GM21576 (cell line): ENCODE measurements at regions not wholly inside any gene's neighbourhood (a gene's known extent, or its start where the extent isn't known, plus 50 kb on each side); places are given as distances from the start of the nearest gene placed in this dataset.

Experiments
- ATAC-seq: cut with Tn5 transposase; IDR thresholded peaks from one replicate; pipeline ENCODE4 v1.9.1; 2021; ENCODE audit warnings: mild to moderate bottlenecking, moderate library complexity; ENCODE audit not compliant: unreplicated experiment

DNA sequence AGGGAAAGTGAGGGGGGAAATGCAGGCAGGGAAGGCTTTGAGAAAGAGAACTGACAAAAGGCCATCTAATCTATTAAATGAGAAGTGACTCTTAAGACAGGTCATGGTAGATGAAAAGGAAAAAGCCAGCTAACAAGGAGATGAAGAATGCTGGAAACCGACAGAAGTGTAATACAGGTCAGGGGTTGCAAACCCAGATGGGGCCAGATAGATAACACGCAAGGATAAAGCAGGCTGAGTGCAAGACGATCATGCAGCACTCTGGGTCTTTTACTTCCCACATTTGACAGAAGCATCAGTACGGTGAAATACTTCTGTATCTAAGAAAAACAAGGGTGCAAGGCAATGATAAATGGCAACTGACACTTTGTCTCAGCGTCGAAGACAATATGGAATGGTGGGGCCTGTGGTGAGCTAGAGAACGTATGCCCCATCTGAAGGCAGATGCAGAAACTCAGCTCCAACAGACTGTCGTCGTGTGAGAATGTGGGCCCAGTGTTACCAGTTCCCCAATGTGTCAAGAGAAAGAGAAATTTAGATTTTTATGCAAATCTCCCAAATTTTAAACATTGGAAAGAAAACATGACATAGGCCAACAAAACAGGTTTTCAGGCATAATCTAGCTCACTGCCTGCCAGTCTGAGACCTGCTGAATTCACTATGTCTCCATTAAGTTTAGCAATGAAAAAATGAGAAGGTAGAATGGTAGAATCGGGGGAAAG is 187.4 kb downstream of the PHLDA1 start:
- no peak for ATAC-seq

DNA sequence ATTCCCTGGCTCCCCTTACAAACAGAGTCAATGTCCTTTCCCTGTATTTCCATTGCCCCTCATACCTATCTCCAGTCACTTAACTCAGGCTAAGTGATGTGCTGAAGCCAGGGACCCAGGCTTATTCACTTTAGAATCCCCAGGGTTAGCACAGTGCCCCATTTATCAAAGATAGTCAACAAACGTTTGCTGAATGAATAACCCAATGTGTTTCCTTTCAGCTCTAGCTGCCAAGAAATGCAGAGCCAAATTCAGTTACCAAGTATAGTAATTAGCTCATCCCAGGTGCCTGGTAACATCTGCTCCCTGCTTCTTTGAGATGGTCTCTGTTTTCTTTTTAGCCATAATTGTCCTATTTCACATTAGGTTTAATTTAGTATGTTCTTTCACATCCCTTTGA is 189.5 kb downstream of the PHLDA1 start:
- no peak for ATAC-seq

DNA sequence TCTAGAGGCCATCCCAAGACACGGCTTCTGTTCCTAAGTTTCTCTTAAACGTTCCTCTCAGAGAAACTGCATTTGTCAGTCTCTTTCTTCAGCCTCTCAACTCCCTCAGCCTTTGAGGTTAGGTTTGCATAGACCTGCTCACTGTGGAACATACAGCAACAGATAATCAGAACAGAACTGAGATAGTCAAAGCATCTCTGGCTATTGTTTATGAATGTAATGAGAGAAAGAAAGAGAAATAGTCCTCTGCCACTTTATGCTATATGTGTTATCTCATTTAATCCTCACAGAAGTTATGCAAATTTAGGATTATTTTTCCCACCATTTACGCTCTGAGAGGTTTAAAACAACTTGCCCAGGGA is 190.6 kb downstream of the PHLDA1 start:
- ATAC-seq = no peak

DNA sequence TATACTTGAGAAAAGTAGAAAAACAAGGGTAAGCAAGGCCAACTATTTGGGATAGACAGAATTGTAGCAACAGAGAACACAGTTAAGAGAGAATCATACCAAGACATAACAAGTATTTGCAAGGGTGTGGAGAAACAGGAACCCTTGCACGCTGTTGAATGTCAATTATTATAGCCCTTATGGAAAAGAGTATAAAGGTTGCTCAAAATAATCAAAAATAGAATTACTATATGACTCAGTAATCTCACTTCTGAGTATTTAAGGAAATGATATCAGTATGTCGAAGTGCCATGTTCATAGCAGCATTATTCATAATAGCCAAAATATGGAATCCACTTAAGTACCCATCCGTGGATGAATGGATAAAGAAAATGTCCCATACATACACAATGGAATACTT is 193.3 kb downstream of the PHLDA1 start:
- ATAC-seq = no peak

DNA sequence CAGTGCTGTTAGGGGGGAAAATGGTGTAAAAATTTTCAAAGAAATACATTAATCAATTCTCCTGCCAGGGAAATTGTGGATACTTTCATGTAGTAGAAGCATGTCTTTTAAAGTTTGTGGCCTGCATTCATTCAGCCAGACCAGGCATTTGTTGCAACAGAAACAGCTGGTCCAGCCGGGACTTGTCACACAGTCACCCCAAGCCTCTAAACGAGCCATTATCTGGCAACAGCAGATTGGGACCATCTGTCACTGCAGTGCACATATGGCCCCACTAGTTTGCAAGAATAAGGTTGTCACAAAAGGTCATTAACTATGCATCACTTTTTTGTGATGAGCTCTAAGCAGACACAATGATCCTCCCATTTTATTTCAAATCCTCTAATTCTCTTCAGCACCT is 193.9 kb downstream of the PHLDA1 start:
- ATAC-seq = no peak

DNA sequence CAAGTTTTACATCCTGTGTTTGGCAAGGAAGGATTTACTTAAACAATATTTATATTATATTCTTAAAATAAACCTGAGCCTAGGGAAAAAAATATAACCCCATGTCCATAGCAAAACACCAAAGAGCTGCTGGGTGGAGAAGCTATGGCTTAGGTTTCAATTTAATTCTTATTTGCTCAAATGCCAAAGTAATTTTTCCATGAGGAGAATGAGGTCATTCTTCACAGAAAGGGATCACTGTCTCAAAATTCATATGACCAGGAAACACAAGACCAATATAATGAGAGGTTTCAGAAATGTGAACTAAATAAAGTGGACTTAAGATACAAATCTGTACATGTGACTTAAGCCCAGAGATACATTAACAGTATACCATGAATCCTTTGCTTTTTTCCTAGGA is 195.0 kb downstream of the PHLDA1 start:
- ATAC-seq = no peak

DNA sequence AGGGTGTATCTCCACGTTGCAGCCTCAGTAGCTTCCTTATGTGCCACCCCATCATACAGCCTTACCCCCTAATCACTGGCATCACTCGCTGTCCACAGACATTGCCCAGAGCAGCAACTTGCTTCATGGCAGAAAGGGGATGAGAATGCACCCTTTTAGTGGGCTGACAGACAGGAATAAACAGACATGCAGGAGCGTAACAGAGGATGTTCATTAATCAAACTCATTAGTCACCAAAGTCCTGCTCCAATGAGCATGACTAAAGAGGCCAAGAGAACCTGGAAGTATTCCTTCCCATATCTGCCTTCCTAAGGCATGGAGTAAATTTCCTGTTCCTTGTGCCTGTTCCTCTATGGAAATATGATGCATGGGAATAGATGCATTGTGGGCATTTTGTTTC is 197.0 kb downstream of the PHLDA1 start:
- ATAC-seq = no peak

DNA sequence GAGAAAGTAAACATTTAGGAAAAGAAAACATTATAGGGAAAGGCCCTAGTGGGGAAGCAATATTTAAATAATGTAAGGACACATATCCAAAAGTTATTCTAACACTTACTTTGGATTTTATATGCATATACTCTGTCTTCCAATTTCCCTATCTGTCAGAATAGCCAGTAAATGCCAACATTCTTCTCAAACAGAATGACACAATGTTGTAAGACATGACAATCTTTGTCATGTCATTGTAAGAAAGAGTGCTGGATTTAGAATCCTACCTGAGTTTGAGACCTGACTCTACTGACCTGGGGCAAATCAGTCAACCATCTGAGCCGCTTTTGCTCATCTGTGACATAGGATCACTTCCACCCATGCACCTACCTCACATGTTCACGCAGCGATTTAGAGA is 198.3 kb downstream of the PHLDA1 start:
- ATAC-seq = no peak

DNA sequence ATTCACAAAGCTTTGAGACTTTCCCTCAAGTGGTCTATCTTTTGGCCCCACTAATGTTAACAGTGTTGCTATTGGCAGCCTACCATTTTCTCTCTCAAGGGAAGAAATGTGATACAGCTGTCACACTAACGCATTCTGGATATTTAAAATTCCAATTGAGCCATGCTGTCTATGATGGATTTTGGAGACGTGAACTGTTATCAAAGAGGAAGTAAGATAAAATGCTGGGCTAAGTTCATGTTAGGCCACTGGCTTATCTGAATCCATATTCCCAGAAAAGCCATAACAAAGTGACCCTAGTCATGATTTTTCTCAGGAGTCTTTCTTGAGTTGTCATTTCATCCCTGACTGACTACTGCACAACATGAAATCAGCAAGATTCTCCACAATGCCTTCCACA is 200.2 kb downstream of the PHLDA1 start:
- ATAC-seq = no peak

DNA sequence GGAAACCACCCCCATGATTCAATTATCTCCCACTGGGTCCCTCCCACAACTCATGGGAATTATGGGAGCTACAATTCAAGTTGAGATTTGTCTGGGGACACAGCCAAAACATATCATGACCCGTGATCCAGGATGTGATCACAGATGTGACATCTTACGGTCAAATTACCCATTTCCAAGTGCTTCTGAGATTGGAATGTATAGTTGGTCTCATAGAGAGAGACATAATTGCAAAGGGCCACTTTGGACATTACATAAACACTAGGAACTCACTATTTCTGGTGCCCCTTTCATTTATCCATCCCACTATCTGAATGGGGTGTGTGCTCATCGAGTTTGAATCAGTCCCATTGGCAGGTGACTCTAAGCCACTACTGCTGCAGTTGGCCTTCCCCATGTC is 204.5 kb downstream of the PHLDA1 start:
- no peak for ATAC-seq

DNA sequence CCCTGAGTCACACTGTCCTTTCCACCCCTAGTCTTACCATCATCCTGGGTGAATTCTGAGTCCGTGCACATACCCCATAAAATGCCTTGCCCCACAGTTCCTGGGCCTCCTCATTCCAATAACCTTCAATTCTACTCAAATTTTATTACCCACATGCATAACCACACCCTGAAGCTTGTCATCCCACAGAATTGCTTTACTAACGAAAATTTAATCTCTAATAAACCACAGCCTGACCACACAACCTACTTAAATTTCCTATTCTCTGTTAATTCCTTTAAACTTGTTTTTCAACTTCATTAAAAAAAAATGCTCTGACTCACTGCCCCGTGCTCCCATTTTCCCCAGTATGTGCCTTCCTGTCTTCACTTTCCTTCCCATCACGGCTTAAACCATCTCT is 205.9 kb downstream of the PHLDA1 start:
- no peak for ATAC-seq

DNA sequence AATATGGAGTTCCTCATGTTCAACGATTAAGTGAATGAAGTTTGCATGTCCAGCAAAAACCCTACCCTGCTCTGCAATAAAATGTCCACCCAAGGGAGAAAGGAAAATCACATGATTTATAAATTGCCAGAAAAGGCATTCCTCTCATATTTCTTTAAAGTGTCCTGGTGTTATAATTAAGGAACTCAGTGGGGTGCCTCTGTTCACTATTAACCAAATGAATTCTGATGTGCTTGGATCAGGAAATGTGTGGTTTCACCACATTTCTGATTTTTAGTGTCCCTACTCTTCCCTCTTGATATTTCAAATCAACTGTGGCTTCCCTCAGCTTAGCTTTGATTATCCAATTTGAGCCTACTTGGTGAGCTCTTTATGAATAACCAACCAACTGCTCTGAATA is 208.1 kb downstream of the PHLDA1 start:
- ATAC-seq = no peak

DNA sequence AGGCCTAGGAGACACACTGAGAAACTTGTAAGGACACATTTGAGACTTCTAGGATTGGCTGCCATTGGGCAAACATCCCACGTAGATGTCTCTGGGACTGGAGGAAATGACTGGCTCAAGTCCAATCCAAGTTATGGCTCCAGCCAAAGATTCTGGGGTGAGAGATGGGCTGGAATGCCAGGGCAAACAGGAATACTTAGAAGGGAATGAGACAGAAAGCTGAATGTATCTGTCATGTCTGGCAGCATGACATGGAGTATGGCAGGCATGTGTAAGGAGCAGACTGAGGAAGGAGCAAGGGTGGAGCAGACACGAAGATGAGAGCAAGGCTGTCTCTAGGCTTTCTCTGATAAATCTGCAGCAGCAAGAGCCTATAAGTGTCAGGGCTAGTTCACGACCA is 209.2 kb downstream of the PHLDA1 start:
- no peak for ATAC-seq

DNA sequence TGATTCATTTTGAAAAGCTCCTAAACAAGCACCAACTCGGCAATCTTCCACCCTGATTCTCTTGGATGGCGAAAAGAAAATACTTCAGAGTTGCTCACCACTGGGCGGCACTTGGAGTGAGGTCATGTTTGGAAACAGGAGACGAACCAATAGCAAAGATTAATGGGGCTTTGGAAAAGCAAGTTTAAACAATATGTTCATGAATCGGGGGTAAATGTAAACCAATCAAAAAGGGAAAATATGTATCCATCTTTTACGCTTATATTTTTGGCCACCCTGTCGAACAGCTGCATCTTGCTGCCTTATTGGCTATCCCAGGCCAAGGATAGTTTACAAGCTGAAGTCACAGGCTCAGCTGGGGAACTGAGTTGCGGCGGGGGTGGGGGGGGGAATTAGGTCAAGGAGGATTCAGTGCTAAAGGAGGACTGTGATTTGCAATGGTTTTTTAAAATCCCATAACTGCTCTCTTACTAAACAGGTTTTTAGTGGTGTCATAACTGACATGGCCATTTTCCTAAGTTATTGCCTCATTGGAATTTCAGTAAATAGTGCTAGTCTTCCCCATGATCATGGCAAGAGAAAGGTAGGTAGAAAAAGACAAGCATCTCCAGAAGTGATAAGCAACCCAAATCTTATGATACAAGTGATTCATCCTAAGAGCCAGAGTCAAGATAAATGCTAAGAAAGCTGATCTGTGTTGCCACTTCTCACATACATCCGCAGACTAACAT is 210.6 kb downstream of the PHLDA1 start:
- no peak for ATAC-seq

DNA sequence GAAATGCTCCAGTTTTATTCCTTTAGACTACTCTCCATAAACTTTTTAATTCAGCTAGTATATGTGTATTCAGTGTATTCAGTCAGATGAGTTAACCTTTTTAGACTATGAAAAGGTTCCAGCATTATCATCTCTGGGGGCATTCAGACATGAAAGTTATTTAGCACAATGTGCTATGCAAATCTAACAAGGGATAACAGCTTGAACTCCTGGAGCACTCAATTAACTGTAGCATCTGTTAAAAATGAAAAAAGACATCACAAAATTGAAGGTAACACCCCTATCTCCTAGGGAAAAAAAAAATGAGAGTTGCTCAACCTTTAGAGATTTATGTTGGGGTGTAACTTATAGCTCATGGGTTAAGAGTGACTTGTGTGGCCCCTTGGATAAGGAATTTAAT is 211.5 kb downstream of the PHLDA1 start:
- ATAC-seq = no peak

DNA sequence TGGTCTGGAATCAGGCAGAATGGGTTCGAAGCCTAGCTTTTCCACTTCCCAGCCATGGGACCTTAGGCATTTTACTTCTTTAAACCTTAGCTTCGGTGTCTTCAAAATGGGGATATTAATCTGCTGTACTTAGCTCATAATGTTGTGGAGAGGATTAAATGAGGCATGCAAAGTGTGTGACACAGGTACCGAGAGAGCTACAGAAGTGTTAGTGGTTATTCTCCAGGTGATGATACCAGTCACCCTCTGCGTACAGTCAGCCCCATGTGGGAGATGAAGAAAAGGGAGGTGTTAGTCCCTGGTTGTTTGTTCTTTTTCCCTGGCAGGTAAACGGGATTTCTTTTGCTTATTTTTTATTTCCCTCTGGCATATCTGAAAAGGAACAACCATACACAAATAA is 212.1 kb downstream of the PHLDA1 start:
- no peak for ATAC-seq

DNA sequence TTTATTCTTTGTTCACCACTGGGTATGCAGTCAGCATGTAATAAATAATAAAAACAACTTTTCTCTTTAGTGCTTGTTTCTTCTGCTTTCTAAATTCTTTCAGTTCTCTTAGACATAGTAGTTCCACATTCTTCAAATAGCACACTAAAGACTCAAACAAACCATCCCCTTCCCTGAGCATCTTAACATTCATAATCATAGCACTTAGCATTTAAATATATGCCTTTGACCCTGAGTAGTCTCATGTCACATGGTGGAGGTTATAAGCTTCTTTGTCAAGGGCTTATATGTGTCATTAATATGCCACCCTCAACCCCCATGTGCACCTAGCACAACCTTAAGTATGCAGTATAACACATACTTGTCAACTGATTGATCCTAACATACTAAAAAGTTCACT is 212.7 kb downstream of the PHLDA1 start:
- no peak for ATAC-seq

DNA sequence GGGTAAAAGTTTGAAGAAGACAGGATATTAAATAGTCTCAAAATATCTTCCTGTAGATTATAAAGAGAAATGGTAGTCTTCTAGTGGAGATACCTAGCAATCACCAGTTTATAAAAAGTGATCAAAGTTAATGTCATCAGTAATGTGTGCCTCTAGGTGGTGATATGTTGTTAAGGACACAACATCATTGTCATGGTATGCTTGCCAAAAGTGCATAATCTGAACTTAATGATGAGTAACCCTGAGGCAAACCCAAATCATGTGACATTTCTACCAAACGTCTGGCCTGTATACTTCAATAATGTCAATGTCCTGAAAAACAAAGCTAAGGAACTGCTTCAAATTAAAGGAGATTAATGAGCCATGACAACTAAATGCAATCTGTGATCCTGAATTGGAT is 214.7 kb downstream of the PHLDA1 start:
- no peak for ATAC-seq

DNA sequence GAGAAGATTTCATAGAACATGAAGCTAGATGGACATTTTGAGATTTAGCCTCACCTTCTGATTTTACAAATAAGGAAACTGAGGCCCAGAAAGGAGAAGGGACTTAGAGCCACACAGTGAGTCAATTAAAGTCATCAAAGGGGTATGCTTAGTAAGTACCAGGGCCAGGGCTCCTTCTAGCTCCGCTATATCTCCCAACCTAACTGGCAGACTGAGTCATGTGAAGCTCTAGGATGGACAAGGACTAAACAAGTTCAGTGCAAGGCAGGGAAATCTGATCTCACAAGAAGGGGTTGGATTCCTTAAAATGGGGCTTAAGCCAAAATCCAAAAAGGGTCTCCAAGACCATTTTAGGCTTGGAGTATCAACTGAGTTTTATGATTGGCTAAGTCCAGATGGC is 215.8 kb downstream of the PHLDA1 start:
- ATAC-seq = no peak

DNA sequence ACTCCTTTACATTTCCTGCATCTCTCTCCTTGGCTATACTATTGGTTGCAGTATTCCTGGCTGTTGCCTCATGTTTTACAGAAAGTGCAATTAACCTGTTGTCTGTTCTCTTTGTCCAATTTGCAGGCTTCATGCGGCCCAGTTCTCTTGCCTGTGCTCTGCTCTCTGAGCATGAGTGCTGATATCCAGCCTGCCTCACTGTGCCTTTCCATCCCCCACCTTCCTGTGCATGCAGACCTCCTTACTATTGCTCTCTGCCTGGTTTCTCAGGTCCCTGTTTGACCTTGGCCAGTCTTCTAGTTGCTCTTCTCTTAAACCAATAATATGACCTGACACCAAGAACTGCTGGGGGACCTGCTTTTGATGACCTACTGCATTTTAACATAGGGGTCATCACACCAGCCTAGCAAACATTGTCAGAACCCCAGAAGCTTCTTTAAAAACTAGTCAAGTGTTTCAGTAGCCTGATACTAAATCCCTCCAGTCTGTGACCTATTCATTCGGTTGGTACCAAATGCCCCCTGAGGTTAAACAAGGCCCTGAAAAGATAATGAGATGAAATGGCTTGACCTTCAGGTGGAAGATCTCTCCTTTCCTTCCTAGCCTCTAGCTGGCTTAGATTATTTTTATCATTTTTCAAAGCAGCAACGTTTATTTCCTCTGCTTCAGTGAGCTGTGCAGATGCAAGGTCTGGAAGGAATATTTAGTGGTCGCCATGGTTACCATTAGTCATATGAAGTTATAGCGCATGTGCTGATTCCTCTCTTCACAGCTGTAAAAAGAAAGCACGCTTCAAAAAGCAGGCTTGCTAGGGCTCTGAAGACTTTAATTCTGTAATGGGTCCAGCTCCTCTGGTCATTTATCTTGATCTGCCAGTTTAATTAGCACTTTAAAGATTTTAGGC is 216.5 kb downstream of the PHLDA1 start:
- no peak for ATAC-seq

DNA sequence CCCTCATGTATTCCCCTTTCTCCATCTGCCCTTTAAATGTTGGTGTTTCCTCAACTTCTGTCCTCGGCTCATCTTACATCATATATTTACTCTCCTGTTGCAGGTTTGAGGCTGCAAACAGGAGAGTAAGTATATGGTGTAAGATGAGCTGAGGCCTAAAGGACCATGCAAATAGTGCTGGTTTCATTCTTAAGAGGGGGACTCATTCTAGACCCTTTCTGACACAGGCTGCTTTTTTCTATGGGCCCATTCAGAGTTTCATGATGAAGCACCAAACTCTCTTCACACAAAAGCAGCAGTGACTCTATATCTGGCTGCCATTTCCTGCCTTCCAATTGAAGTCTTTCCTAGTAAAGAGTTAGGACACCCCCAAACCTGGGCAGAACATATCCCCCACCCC is 218.5 kb downstream of the PHLDA1 start:
- ATAC-seq = no peak
